CD8-positive, alpha-beta memory T cell (primary cell): ENCODE measurements at regions not wholly inside any gene's neighbourhood (a gene's known extent, or its start where the extent isn't known, plus 50 kb on each side); places are given as distances from the start of the nearest gene placed in this dataset.
"Not testable (repeated sequence)": the region's sequence is repeated elsewhere in the genome, so short reads cannot be mapped to it uniquely, and the experiment has no call there.

Experiments used
- CTCF ChIA-PET: fragments of 350-600 bp; sonication (Branson Sonifier 250); formaldehyde crosslinking; loops from one replicate; lab custom pipeline; 2021; ENCODE audit warnings: antibody characterized with exemption; lab: Charles Lee
- POLR2A ChIA-PET: fragments of 350-600 bp; sonication (Branson Sonifier 250); formaldehyde crosslinking; loops from one replicate; lab custom pipeline; 2021; ENCODE audit warnings: antibody characterized with exemption; lab: Charles Lee
- DNase-seq, 5 donors: peaks; one replicate each; pipeline versions ENCODE4 v3.0.0 to v3.0.0-alpha.2; 2020 to 2022; ENCODE audit warnings: mixed read lengths in 1 of 5
- H3K27ac ChIP-seq: one replicate; pipeline ENCODE4 v1.7.0; 2013; ENCODE audit warnings: low read depth, mild to moderate bottlenecking, low read length, moderate library complexity
- H3K27me3 ChIP-seq: 2 replicates; pipeline ENCODE4 v1.7.0; 2013; ENCODE audit warnings: low read length, mild to moderate bottlenecking; ENCODE audit not compliant: insufficient read depth, poor library complexity, severe bottlenecking
- H3K36me3 ChIP-seq: 2 replicates; pipeline ENCODE4 v1.7.0; 2013; ENCODE audit warnings: mild to moderate bottlenecking, low read length, moderate library complexity; ENCODE audit not compliant: insufficient read depth
- H3K4me1 ChIP-seq: 2 replicates; pipeline ENCODE4 v1.7.0; 2013; ENCODE audit warnings: mild to moderate bottlenecking, low read length, moderate library complexity; ENCODE audit not compliant: insufficient read depth
- H3K4me3 ChIP-seq: 2 replicates; pipeline ENCODE4 v1.7.0; 2013; ENCODE audit warnings: mild to moderate bottlenecking, low read length
- H3K9me3 ChIP-seq: 2 replicates; pipeline ENCODE4 v1.7.0; 2013; ENCODE audit warnings: mild to moderate bottlenecking, low read length
- H3K27ac Mint-ChIP-seq, 8 donors: one replicate each; pipeline ENCODE4 v1.8.0; 2020 to 2021; ENCODE audit warnings: mixed read lengths in 8 of 8, mild to moderate bottlenecking in 6 of 8, inconsistent platforms in 3 of 8, moderate library complexity in 3 of 8
- H3K27me3 Mint-ChIP-seq, 2 donors: one replicate each; pipeline ENCODE4 v1.8.0; 2020 to 2021; ENCODE audit warnings: mixed read lengths in 2 of 2, mild to moderate bottlenecking in 1 of 2, moderate library complexity in 1 of 2
- H3K36me3 Mint-ChIP-seq, 3 donors: one replicate each; pipeline ENCODE4 v1.8.0; 2020 to 2021; ENCODE audit warnings: mixed read lengths in 3 of 3, inconsistent platforms in 1 of 3, mild to moderate bottlenecking in 1 of 3
- H3K4me1 Mint-ChIP-seq, 3 donors: one replicate each; pipeline ENCODE4 v1.8.0; 2020 to 2021; ENCODE audit warnings: mixed read lengths in 3 of 3, inconsistent platforms in 1 of 3, mild to moderate bottlenecking in 1 of 3
- H3K4me3 Mint-ChIP-seq, 7 donors: one replicate each; pipeline ENCODE4 v1.8.0; 2020 to 2021; ENCODE audit warnings: mixed read lengths in 7 of 7, mild to moderate bottlenecking in 6 of 7, moderate library complexity in 4 of 7, inconsistent platforms in 2 of 7
- H3K9me3 Mint-ChIP-seq, 5 donors: one replicate each; pipeline ENCODE4 v1.8.0; 2020 to 2022; ENCODE audit warnings: mixed read lengths in 5 of 5, mild to moderate bottlenecking in 3 of 5, moderate library complexity in 2 of 5, inconsistent platforms in 1 of 5

DNA sequence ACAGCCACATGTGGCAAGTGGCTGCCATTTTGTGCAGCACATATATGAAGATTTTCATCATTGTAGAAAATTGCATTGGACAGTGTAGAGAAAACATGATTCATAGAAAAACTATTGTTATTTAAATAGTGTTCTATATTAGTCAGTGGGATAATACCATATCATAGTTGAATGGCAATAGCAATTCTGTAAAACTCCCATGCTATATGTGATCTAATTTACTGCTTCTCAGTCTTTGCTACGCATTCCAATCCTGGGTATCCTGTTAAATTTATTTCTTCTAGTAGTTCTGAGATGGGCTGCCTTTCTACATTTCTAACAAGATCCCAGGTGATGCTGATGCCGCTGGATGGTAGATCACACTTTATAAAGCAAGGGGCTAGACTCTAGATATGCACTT is 117.5 kb upstream of the FBXO28 start:
- H3K4me1 ChIP-seq, DNase-seq, H3K27ac Mint-ChIP-seq, H3K4me3 ChIP-seq, H3K27me3 Mint-ChIP-seq, H3K9me3 Mint-ChIP-seq, CTCF ChIA-PET, POLR2A ChIA-PET, H3K27ac ChIP-seq, H3K4me3 Mint-ChIP-seq, H3K9me3 ChIP-seq, H3K27me3 ChIP-seq, H3K36me3 ChIP-seq: not testable (repeated sequence)
- H3K4me1 Mint-ChIP-seq, result peaks cover 10 to 22% (median 11%) of the 10 kb centered on the region in 3 donors
- peaks cover 0 to 10% (median 2%) of the 10 kb centered on the region in 3 donors for H3K36me3 Mint-ChIP-seq

DNA sequence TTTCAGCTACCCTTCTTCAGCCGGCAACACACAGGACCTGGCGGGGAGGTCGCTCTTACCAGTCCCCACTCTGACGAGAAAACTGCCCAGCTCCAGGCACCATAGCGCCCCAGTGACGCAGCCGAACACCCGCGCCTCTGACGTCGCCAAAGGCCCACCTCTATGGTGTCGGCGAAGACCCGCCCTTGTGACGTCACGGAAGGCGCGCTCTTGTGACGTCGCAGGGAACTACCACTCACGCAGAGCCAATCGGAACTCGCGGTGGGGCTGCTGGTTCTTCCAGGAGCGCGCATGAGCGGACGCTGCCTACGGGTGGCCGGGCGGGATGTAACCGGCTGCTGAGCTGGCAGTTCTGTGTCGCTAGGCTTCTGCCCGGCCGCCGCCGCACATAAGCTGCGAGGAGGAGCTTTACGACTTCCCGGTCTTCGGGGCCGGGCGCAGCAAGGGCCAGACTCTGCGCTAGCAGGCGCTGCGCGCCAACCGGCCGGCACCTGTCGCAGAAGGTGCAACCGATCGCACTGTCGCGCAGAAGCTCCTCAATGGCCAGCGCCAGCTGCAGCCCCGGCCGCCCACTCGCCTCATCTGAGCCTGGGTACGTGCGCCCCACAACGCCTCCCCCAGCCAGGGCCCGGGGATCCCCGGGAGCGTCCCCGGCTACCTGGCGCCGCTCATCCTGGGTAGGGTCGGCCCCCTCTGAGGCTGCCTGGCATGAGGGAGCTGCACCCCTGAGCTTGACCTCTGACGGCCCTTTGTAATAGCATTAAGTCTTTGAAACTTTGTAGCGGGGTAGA is 121.3 kb upstream of the FBXO28 start:
- H3K9me3 ChIP-seq, result not testable (repeated sequence)

DNA sequence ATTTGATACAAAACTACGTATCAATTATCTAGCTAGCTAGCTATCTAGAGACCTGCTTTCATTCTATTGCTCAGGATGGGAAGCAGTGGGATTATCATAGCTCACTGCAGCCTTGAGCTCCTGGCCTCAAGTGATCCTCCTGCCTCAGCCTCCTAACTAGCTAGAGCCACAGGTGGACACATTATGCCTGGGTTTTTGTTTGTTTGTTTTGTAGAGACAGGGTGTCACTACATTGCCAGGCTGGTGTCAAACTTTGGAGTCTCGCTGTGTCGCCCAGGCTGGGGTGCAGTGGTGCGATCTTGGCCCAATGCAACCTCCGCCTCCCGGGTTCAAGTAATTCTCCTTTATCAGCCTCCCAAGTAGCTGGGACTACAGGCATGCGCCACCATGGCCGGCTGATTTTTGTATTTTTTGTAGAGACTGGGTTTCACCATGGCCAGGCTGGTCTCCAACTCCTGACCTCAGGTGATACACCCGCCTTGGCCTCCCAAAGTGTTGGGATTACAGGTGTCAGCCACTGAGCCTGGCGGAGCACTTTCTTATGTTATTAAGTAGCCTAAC is 122.5 kb upstream of the FBXO28 start:
- H3K4me3 ChIP-seq, H3K9me3 Mint-ChIP-seq, H3K27ac ChIP-seq, DNase-seq, CTCF ChIA-PET, H3K4me1 ChIP-seq, H3K36me3 ChIP-seq, H3K36me3 Mint-ChIP-seq, H3K9me3 ChIP-seq, H3K27me3 ChIP-seq, POLR2A ChIA-PET, H3K4me1 Mint-ChIP-seq, H3K27me3 Mint-ChIP-seq: not testable (repeated sequence)
- Mint-ChIP-seq H3K27ac (peak overlapping the region in 7 of 8 donors; percentile 19 to 79 (median 42)), H3K4me3 (peak overlapping the region in 2 of 7 donors; percentile 23 to 40)

More for the DNA sequence above, 121.3 kb upstream of the FBXO28 start:
- H3K36me3 Mint-ChIP-seq, H3K27me3 Mint-ChIP-seq, H3K27me3 ChIP-seq, H3K9me3 Mint-ChIP-seq, H3K36me3 ChIP-seq, CTCF ChIA-PET, H3K4me1 ChIP-seq: not testable (repeated sequence)
- peak; percentile 100 for DNase-seq
- Histone ChIP-seq H3K27ac (peak overlapping the region; percentile 87), H3K4me3 (peak overlapping the region; percentile 53)
- Mint-ChIP-seq H3K4me1 (peaks cover 0 to 12% (median 5%) of the 10 kb centered on the region in 3 donors), H3K27ac (peak overlapping the region; percentile 99 to 100 (median 100)), H3K4me3 (peak overlapping the region; percentile 89 to 99 (median 96))
- POLR2A ChIA-PET, result interaction anchor here (0.5 to 1.3 kb wide), 2 partner anchors 147 to 364 kb away, joined by 3 to 5 read pairs; partner anchors contain the start of genes CNIH4 and TP53BP2

- H3K9me3 Mint-ChIP-seq, H3K4me3 Mint-ChIP-seq, H3K4me1 ChIP-seq, H3K9me3 ChIP-seq, POLR2A ChIA-PET, H3K27me3 Mint-ChIP-seq, CTCF ChIA-PET, H3K27me3 ChIP-seq, H3K27ac Mint-ChIP-seq, H3K36me3 ChIP-seq, H3K4me3 ChIP-seq, H3K4me1 Mint-ChIP-seq, H3K27ac ChIP-seq, DNase-seq: not testable (repeated sequence)
- peaks cover 0 to 12% (median 0%) of the 10 kb centered on the region in 3 donors for H3K36me3 Mint-ChIP-seq
These were observed 116.2 kb upstream of the TP53BP2 start for GRCh38 chr1:223961985-223962384.

DNA sequence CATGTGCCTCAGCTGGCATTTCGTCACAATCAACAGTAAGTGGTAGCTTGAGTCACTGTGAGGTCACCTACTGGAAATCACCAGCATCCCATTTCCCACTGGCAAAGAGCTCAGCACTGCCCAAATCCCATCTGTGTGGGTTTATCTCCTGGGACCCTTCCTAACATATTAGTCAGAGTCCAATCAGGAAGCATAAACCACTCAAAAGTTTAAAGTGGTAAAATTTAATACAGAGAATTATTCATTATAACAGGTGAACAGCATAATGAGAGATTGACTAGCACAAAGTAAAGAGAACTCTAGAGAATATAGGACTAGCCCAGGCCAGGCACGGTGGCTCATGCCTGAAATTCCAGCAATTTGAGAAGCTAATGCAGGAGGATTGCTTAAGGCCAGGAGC is 107.1 kb upstream of the TP53BP2 start:
- H3K9me3 Mint-ChIP-seq, DNase-seq, H3K4me1 Mint-ChIP-seq, H3K4me1 ChIP-seq, POLR2A ChIA-PET, H3K27me3 Mint-ChIP-seq, H3K36me3 ChIP-seq, H3K27me3 ChIP-seq, H3K9me3 ChIP-seq, H3K4me3 ChIP-seq, H3K36me3 Mint-ChIP-seq, H3K27ac ChIP-seq, H3K4me3 Mint-ChIP-seq, H3K27ac Mint-ChIP-seq, CTCF ChIA-PET: not testable (repeated sequence)

- H3K9me3 Mint-ChIP-seq, CTCF ChIA-PET, POLR2A ChIA-PET: not testable (repeated sequence)
These were observed 105.8 kb upstream of the TP53BP2 start for GRCh38 chr1:223951551-223951950.

GRCh38 chr1:223949944-223950343 is 104.2 kb upstream of the TP53BP2 start:
- H3K9me3 Mint-ChIP-seq, DNase-seq, POLR2A ChIA-PET, H3K27ac Mint-ChIP-seq, H3K9me3 ChIP-seq, H3K27ac ChIP-seq, H3K4me1 ChIP-seq, H3K36me3 Mint-ChIP-seq, CTCF ChIA-PET, H3K36me3 ChIP-seq, H3K4me1 Mint-ChIP-seq, H3K27me3 Mint-ChIP-seq, H3K27me3 ChIP-seq, H3K4me3 Mint-ChIP-seq, H3K4me3 ChIP-seq: not testable (repeated sequence)

More at GRCh38 chr1:223951551-223951950, 105.8 kb upstream of the TP53BP2 start:
- H3K4me3 ChIP-seq, H3K27me3 ChIP-seq, H3K36me3 ChIP-seq, H3K27ac ChIP-seq, H3K4me3 Mint-ChIP-seq, DNase-seq, H3K4me1 Mint-ChIP-seq, H3K4me1 ChIP-seq, H3K27ac Mint-ChIP-seq, H3K27me3 Mint-ChIP-seq, H3K36me3 Mint-ChIP-seq, H3K9me3 ChIP-seq: not testable (repeated sequence)

DNA sequence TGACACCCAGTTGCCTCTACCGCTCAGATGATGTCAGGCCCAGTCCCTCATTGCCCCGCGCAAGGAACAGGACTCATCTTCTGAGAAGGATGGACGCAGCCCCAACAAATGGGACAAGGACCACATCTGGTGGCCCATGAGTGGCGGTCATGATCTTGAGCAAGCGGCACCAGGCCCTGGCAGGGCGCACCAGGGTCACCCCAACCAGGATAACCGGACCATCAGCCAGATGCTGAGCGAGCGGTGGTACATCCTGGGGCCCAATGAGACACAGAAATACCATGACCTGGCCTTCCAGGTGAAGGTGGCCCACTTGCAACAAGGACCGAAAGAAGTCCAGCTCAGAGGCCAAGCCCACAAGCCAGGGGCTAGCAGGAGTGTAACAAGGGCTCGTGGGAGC is 102.3 kb upstream of the TP53BP2 start:
- H3K27me3 Mint-ChIP-seq, POLR2A ChIA-PET, H3K27me3 ChIP-seq, H3K27ac ChIP-seq, H3K9me3 Mint-ChIP-seq, H3K27ac Mint-ChIP-seq, H3K4me3 ChIP-seq, DNase-seq, H3K4me1 ChIP-seq, H3K4me1 Mint-ChIP-seq, CTCF ChIA-PET, H3K9me3 ChIP-seq, H3K36me3 Mint-ChIP-seq, H3K4me3 Mint-ChIP-seq, H3K36me3 ChIP-seq: not testable (repeated sequence)
